ENCODE measurements at regions not wholly inside any gene's neighbourhood (a gene's known extent, or its start where the extent isn't known, plus 50 kb on each side); places are given as distances from the start of the nearest gene placed in this dataset.
"Not testable (repeated sequence)": the region's sequence is repeated elsewhere in the genome, so short reads cannot be mapped to it uniquely, and the experiment has no call there.

DNA sequence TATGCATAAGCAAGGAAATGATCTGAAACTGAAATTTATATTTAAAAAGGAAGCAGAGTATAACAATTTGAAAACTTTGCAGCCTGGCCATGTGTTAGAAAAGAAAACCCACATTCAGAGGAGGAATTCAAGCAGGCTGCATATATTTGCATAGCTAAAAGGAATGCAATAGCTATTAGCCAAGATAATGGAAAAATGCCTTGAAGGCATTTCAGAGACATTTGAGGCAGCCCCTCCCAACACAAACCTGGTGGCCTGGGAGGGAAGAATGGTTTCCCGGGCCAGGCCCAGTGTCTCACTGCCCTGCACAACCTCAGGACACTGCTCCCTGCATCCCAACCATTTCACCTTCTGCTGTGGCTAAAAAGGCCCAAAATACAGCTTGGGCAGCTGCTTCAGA, 136.8 kb downstream of the TYW3 start:
- peaks cover 1 to 16% (median 5%) of the 10 kb centered on the region in 3 donors for H3K9me3 ChIP-seq (ENCODE audit: control extremely low read depth in 1 of 3, control insufficient read depth in 2 of 3, insufficient read depth in 1 of 3, low read length in 2 of 3)
- ChIA-PET CTCF (no interaction called here), POLR2A (no interaction called here)
- no peaks in the 10 kb centered on the region for H3K4me1 Mint-ChIP-seq
- no peak for DNase-seq
- no peak for ATAC-seq (ENCODE audit: low read depth)
- no peaks in the 10 kb centered on the region for H3K79me2 ChIP-seq (ENCODE audit: control insufficient read depth, insufficient read depth, low read length)
- no peak overlapping the region for H3K4me2 ChIP-seq (replicated peaks; ENCODE audit: low read depth, low read length, poor library complexity, severe bottlenecking)
- no peak overlapping the region for H3K9ac ChIP-seq (ENCODE audit: low read length)
- H3K27ac Mint-ChIP-seq: no peak overlapping the region
- peaks cover 14% of the 10 kb centered on the region for H3K9me3 Mint-ChIP-seq (ENCODE audit: insufficient read depth)
- no peak overlapping the region for H3K4me3 ChIP-seq (ENCODE audit: control extremely low read depth in 1 of 5, extremely low read depth in 1 of 5, insufficient read depth in 1 of 5, low read depth in 2 of 5, low read length in 4 of 5)
- H3K4me1 ChIP-seq (ENCODE audit: control insufficient read depth in 2 of 2, insufficient read depth in 2 of 2, low read length in 2 of 2): no peaks in the 10 kb centered on the region
- 67% methylated on average over 1 of the region's 1 CpG for WGBS (ENCODE audit: insufficient coverage)
- no peaks in the 10 kb centered on the region for H3K27me3 Mint-ChIP-seq
- H3K27ac ChIP-seq (ENCODE audit: low read length in 2 of 2): no peak overlapping the region
- H3K36me3 ChIP-seq (replicated peaks in 1 of 2; ENCODE audit: control extremely low read depth in 1 of 2, control insufficient read depth in 1 of 2, extremely low read depth in 1 of 2, insufficient read depth in 2 of 2, low read length in 1 of 2): no peaks in the 10 kb centered on the region
- no peaks in the 10 kb centered on the region for H3K27me3 ChIP-seq (replicated peaks in 1 of 4; ENCODE audit: control extremely low read depth in 1 of 4, control insufficient read depth in 3 of 4, insufficient read depth in 4 of 4, low read length in 3 of 4)
- H4K20me1 ChIP-seq (ENCODE audit: control insufficient read depth, insufficient read depth, low read length, poor library complexity, severe bottlenecking): no peaks in the 10 kb centered on the region
- H3K4me3 Mint-ChIP-seq: no peak overlapping the region
- TF ChIP-seq EZH2 (IDR thresholded peaks at IDR 0.05; ENCODE audit: borderline replicate concordance, insufficient read depth, low read depth, low read length, poor library complexity, severe bottlenecking): no peak
- TF ChIP-seq, protein P1, sequence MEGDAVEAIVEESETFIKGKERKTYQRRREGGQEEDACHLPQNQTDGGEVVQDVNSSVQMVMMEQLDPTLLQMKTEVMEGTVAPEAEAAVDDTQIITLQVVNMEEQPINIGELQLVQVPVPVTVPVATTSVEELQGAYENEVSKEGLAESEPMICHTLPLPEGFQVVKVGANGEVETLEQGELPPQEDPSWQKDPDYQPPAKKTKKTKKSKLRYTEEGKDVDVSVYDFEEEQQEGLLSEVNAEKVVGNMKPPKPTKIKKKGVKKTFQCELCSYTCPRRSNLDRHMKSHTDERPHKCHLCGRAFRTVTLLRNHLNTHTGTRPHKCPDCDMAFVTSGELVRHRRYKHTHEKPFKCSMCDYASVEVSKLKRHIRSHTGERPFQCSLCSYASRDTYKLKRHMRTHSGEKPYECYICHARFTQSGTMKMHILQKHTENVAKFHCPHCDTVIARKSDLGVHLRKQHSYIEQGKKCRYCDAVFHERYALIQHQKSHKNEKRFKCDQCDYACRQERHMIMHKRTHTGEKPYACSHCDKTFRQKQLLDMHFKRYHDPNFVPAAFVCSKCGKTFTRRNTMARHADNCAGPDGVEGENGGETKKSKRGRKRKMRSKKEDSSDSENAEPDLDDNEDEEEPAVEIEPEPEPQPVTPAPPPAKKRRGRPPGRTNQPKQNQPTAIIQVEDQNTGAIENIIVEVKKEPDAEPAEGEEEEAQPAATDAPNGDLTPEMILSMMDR (IDR thresholded peaks at IDR 0.05): no peak
- no peak overlapping the region for H2AFZ ChIP-seq (ENCODE audit: insufficient read depth, low read depth, low read length, poor library complexity, severe bottlenecking)
- intact Hi-C loops (cut with micrococcal nuclease): no loop called here

- H3K27ac ChIP-seq (ENCODE audit: low read length in 2 of 2); H3K9ac ChIP-seq (ENCODE audit: low read length); H3K4me1 Mint-ChIP-seq; H3K27me3 ChIP-seq (replicated peaks in 1 of 4; ENCODE audit: control extremely low read depth in 1 of 4, control insufficient read depth in 3 of 4, insufficient read depth in 4 of 4, low read length in 3 of 4); H3K9me3 Mint-ChIP-seq (ENCODE audit: insufficient read depth); CTCF ChIA-PET; H3K79me2 ChIP-seq (ENCODE audit: control insufficient read depth, insufficient read depth, low read length); H3K9me3 ChIP-seq (ENCODE audit: control extremely low read depth in 1 of 3, control insufficient read depth in 2 of 3, insufficient read depth in 1 of 3, low read length in 2 of 3); H2AFZ ChIP-seq (ENCODE audit: insufficient read depth, low read depth, low read length, poor library complexity, severe bottlenecking); H3K27ac Mint-ChIP-seq; H3K4me1 ChIP-seq (ENCODE audit: control insufficient read depth in 2 of 2, insufficient read depth in 2 of 2, low read length in 2 of 2); intact Hi-C loops (cut with micrococcal nuclease); POLR2A ChIA-PET; H4K20me1 ChIP-seq (ENCODE audit: control insufficient read depth, insufficient read depth, low read length, poor library complexity, severe bottlenecking); H3K36me3 ChIP-seq (replicated peaks in 1 of 2; ENCODE audit: control extremely low read depth in 1 of 2, control insufficient read depth in 1 of 2, extremely low read depth in 1 of 2, insufficient read depth in 2 of 2, low read length in 1 of 2); ATAC-seq (ENCODE audit: low read depth); H3K4me3 ChIP-seq (ENCODE audit: control extremely low read depth in 1 of 5, extremely low read depth in 1 of 5, insufficient read depth in 1 of 5, low read depth in 2 of 5, low read length in 4 of 5); H3K4me2 ChIP-seq (replicated peaks; ENCODE audit: low read depth, low read length, poor library complexity, severe bottlenecking); H3K4me3 Mint-ChIP-seq; H3K27me3 Mint-ChIP-seq; DNase-seq: not testable (repeated sequence)
- WGBS (ENCODE audit: insufficient coverage): 98% methylated on average over 11 of the region's 14 CpGs
Measured at GRCh38 chr1:74877366-74877765, 144.4 kb downstream of the TYW3 start.

All from B cell (primary cell).